ENCODE measurements at regions not wholly inside any gene's neighbourhood (a gene's known extent, or its start where the extent isn't known, plus 50 kb on each side); places are given as distances from the start of the nearest gene placed in this dataset.
"Not testable (repeated sequence)": the region's sequence is repeated elsewhere in the genome, so short reads cannot be mapped to it uniquely, and the experiment has no call there.

- DNase-seq (ENCODE audit: low read depth in 2 of 3, low spot score in 2 of 3), result not testable (repeated sequence)
Observed at GRCh38 chr5:82714732-82715131, 362.5 kb downstream of the TMEM167A start.

- DNase-seq (ENCODE audit: low read depth in 2 of 3, low spot score in 2 of 3), result no peak
Observed at GRCh38 chr5:82713811-82714210, 363.4 kb downstream of the TMEM167A start.

- DNase-seq (ENCODE audit: low read depth in 2 of 3, low spot score in 2 of 3), result no peak
Observed at GRCh38 chr5:82707741-82708140, 369.5 kb downstream of the TMEM167A start.

- no peak for DNase-seq (ENCODE audit: low read depth in 2 of 3, low spot score in 2 of 3)
Observed at GRCh38 chr5:82704381-82704780, 372.8 kb downstream of the TMEM167A start.

DNA sequence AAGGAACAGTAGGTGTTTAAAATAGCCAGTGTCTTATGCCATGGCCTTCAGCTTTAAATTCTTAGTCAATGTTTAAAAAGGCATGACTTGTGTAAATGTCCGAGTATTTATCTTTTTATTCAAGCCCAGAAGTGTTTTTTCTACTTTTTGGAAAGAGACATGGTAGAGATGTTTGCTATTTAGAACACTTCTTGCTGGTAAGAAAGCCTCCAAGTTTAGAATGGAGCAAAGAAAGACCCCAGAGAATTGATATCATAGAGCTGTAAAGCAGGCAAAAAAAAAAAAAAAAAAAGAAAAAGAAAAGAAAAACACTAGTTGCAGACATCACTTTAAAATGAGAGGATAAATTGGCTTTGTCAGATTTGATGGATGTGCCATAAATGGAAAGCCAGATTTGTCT lies 375.1 kb downstream of the TMEM167A start:
- no peak for DNase-seq (ENCODE audit: low read depth in 2 of 3, low spot score in 2 of 3)

- DNase-seq (ENCODE audit: low read depth in 2 of 3, low spot score in 2 of 3), result no peak
Observed at GRCh38 chr5:82699737-82700136, 377.5 kb downstream of the TMEM167A start.

DNA sequence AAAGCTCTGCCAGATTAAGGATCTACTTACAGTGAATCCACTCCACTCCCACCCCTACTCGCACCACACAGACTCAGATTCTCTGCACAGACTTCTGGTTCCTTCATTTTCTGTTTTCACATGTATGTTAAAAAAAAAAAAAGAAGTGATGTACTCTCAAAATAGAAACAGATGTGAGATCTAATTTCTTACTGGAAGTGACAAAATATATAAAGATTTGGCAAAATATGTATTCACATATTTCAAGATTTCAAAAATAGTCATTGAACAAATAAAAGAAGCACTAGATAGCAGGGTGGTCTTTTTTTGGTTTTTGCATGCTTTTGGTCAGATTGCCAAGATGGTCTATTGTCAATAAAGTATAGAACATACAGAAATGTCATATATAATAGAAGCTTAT lies 379.2 kb downstream of the TMEM167A start:
- DNase-seq (ENCODE audit: low read depth in 2 of 3, low spot score in 2 of 3), result no peak

DNA sequence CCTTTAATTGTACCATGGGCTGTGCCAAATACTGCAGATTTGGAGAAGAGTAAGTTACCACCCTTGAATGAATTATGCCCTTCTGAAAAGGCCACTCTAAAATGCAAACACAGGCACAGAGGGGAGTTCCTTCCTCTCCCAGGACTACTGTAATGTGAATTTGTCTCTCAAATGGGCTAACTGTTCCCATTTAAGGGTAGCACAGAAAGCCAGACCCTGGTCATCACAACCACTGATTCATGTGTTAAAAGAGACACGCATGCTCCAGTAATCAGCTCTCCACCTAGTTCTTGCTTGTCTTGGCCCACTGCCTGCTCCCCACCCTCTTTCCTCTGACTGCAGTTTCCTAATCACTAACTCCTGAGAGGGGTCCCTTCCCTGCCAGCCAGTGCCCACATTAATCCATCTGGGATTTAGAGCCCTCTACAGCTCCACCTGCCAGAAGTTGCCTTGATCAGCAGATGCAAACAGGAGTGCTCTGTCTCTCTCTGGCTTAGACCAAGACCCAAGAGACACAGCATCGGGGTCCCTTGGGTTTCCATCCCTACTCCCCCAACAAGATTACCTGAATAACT lies 382.4 kb downstream of the TMEM167A start:
- no peak for DNase-seq (ENCODE audit: low read depth in 2 of 3, low spot score in 2 of 3)

GRCh38 chr5:82692826-82693225 lies 384.4 kb downstream of the TMEM167A start:
- no peak for DNase-seq (ENCODE audit: low read depth in 2 of 3, low spot score in 2 of 3)

- no peak for DNase-seq (ENCODE audit: low read depth in 2 of 3, low spot score in 2 of 3)
Observed at GRCh38 chr5:82684659-82685058, 392.5 kb downstream of the TMEM167A start.

DNA sequence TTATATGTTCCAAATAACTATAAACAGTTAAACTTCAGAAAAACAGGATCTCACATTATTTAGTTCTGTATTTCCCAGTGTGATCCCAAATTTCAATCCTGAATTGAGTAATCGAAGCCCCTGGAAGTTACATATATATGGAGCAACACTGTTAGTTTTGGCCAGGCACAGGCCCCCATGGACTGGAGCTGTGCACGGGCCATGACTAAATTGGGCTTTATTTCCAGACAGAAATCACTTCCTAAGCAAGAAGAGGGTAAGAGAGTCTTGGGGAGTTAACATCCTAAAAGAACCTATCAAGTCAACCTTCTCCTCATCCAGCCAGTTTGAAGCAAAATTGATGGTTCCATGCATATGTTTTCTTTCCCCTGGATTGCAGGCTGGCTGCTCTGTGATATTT lies 393.0 kb downstream of the TMEM167A start:
- DNase-seq (ENCODE audit: low read depth in 2 of 3, low spot score in 2 of 3), result no peak

GRCh38 chr5:82679660-82680059 lies 397.5 kb downstream of the TMEM167A start:
- DNase-seq (ENCODE audit: low read depth in 2 of 3, low spot score in 2 of 3), result no peak

GRCh38 chr5:82676661-82677060 lies 398.5 kb upstream of the RPS23 start:
- DNase-seq (ENCODE audit: low read depth in 2 of 3, low spot score in 2 of 3), result no peak

DNA sequence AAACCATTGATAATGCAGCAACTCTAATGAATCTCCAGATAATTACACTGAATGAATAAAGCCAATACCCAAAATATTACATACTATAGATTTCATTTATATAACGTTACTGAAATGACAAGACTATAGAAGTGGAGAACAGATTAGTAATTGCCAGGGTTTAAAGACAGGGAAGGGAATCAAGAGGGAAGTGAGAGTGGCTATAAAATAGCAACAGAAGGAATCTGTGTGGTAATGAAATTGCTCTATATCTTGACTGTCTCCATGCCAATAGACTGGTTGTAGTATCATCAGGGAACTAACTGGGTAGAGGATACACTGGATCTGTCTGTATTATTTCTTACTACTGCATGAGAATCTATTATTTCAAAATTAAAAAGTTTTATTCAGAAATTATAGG lies 396.5 kb upstream of the RPS23 start:
- no peak for DNase-seq (ENCODE audit: low read depth in 2 of 3, low spot score in 2 of 3)

- DNase-seq (ENCODE audit: low read depth in 2 of 3, low spot score in 2 of 3), result no peak
Observed at GRCh38 chr5:82673057-82673809, 395.1 kb upstream of the RPS23 start.

DNA sequence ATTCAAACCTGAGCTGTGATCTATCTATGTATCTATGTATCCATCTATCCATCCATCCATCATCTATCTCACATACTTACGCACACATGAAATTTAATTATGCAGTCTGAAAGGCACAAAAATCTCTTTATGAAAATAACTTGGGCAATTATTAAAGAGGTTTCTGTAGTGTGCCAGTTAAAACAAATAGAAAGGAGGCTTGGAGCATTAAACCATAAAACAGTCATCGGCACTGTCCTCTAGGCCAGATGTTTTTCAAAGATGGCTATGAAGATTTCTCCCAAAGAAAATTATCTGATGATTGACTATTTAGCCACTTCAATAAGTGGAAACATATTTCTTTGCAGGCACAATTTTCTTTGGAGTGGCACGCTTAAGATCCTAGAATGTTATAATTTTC lies 392.5 kb upstream of the RPS23 start:
- no peak for DNase-seq (ENCODE audit: low read depth in 2 of 3, low spot score in 2 of 3)

GRCh38 chr5:82669720-82670119 lies 391.6 kb upstream of the RPS23 start:
- no peak for DNase-seq (ENCODE audit: low read depth in 2 of 3, low spot score in 2 of 3)

DNA sequence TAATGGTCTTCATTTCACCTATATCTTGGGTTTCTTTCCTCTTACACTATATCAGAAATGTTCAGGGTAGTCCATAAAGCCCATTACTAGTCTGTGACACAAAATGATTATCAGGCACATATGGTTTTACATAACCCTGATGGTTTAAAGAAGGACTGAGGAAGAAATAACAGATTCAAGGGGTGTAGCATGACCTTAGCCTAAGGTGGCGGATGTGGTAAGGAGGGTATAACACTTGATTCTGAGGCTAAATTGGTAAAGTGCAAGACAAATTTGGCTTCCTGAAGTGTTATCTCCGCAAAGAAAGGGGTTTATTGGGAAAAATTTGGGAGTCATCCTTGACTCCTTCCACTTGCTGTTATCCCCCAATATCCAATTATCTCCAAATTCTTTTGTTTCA lies 388.2 kb upstream of the RPS23 start:
- no peak for DNase-seq (ENCODE audit: low read depth in 2 of 3, low spot score in 2 of 3)

DNA sequence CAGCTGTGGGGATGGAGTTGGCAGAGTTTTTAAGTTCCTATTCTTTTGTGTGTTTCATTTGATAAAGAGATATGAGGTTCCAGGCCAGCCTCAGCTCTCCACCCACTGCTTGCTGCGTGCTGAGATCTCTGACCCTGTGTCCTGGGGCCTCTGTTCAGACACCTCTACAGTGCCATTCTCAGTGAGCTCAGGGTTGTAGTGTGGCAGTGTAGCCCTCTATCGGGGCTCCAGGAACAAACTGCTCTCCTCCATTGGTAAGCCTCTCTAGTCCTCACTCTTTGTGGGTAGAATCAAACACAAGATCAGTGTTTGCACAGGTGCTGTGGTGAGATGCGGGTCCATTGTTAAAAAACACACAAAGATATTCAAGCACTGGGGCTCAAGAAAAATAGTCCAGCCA lies 386.6 kb upstream of the RPS23 start:
- DNase-seq (ENCODE audit: low read depth in 2 of 3, low spot score in 2 of 3), result no peak

DNA sequence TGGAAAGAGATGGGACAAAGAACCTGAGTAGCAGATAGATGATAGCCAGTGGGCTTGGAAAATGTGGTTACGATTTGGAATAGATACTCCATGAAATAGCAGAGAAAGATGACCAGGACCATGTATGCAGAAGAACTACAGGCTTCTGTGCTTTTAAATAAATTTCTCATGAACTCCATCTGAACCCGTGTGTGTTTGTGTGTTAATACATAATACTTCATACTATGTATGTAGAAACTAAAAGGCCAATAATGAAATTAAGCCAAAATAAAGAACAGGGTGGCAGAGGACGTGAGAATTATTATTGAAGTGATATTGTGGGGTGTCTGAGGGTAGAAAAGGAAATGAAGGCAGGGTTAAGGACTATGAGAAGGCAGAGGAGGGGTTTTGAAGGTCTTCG lies 385.1 kb upstream of the RPS23 start:
- no peak for DNase-seq (ENCODE audit: low read depth in 2 of 3, low spot score in 2 of 3)

DNA sequence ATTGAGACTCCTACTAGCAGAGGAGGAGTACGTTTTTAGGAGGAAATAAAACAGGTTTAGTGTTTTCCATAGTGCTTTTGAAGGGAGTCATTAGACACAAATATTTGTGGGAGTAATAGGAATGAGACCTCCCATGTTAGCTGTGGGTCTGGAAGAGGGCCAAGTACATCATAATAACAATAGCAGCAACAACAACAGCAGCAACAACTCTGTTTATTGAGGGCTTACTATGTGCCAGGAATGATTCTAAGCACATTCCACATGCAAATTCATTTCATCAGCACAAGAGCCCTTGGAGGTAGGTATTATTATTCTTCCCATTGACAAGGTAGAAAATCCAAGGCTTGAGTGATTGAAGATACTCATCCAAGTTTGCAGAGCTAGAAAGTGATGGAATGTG lies 384.2 kb upstream of the RPS23 start:
- DNase-seq (ENCODE audit: low read depth in 2 of 3, low spot score in 2 of 3), result no peak

DNA sequence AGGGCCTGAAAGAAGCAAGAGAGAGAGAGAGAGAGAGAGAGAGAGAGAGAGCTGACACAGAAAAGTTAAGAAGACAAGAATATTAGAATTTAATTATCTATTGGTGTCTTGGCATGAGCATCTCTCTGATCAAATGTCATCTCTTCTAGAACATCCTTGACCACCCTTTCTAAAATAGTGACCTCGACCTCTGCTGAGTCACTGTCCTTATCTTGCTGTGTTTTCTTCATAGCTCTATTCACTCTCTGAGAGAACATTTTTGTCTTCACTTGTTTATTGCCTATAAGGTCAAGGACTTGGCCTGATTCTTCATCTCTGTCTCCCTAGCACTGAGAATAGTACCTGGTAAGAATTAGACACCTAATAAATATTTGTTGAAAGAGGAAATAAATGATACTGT lies 383.8 kb upstream of the RPS23 start:
- no peak for DNase-seq (ENCODE audit: low read depth in 2 of 3, low spot score in 2 of 3)

- no peak for DNase-seq (ENCODE audit: low read depth in 2 of 3, low spot score in 2 of 3)
Observed at GRCh38 chr5:82661462-82661861, 383.3 kb upstream of the RPS23 start.

All from activated CD8-positive, alpha-beta memory T cell treated with anti-CD3 and anti-CD28 coated beads for 48 hours (primary cell).